ENCODE measurements at regions not wholly inside any gene's neighbourhood (a gene's known extent, or its start where the extent isn't known, plus 50 kb on each side); places are given as distances from the start of the nearest gene placed in this dataset.

DNA sequence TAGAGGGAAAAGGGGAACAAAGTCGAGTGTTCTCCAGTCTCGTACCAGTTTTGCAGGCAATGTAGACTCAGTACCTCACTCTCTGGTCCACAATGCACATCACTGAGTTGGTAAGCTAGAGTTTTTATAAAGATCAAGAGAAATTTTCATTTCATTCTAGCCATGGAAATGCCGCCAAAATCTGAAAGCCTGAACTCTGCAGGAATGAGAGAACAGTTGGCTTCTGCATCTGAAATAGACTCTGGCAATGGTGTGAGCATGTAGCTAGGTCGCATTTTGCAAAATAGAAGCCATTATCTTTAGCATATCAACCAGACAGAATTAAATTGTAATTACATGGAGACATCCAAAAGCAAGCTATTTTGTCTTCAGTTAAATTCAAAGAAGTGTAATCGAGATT is 381.0 kb downstream of the NOVA1 start:
- no peak for DNase-seq
- WGBS, 3 donors: 71 to 84% (median 77%) methylated on average over 5 of the region's 5 CpGs
- H3K27me3 ChIP-seq: no peaks in the 10 kb centered on the region
- H3K4me1 ChIP-seq (ENCODE audit: insufficient read depth): no peaks in the 10 kb centered on the region
- TF ChIP-seq EP300 (IDR thresholded peaks at IDR 0.05) (no peak), POLR2A (IDR thresholded peaks at IDR 0.05) (no peak)
- TF ChIP-seq, protein P1, sequence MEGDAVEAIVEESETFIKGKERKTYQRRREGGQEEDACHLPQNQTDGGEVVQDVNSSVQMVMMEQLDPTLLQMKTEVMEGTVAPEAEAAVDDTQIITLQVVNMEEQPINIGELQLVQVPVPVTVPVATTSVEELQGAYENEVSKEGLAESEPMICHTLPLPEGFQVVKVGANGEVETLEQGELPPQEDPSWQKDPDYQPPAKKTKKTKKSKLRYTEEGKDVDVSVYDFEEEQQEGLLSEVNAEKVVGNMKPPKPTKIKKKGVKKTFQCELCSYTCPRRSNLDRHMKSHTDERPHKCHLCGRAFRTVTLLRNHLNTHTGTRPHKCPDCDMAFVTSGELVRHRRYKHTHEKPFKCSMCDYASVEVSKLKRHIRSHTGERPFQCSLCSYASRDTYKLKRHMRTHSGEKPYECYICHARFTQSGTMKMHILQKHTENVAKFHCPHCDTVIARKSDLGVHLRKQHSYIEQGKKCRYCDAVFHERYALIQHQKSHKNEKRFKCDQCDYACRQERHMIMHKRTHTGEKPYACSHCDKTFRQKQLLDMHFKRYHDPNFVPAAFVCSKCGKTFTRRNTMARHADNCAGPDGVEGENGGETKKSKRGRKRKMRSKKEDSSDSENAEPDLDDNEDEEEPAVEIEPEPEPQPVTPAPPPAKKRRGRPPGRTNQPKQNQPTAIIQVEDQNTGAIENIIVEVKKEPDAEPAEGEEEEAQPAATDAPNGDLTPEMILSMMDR (IDR thresholded peaks at IDR 0.05): no peak
- H3K9me3 ChIP-seq: no peaks in the 10 kb centered on the region
- no peaks in the 10 kb centered on the region for H3K36me3 ChIP-seq
- intact Hi-C loops (cut with DNase I): no loop called here
- H3K27ac ChIP-seq: no peak overlapping the region
- H3K4me3 ChIP-seq: no peak overlapping the region

- H3K36me3 ChIP-seq: no peaks in the 10 kb centered on the region
- 87 to 93% (median 91%) methylated on average over 1 of the region's 1 CpG for whole genome bisulfite sequencing, 3 donors
- H3K4me3 ChIP-seq: no peak overlapping the region
- H3K4me1 ChIP-seq (ENCODE audit: insufficient read depth): no peaks in the 10 kb centered on the region
- intact Hi-C loops (cut with DNase I): no loop called here
- H3K27me3 ChIP-seq: no peaks in the 10 kb centered on the region
- no peak overlapping the region for H3K27ac ChIP-seq
- TF ChIP-seq, protein P1 (IDR thresholded peaks at IDR 0.05): no peak
- no peak for TF ChIP-seq POLR2A (IDR thresholded peaks at IDR 0.05)
- TF ChIP-seq EP300 (IDR thresholded peaks at IDR 0.05): no peak
- H3K9me3 ChIP-seq: no peaks in the 10 kb centered on the region
- no peak for DNase-seq
Observed at GRCh38 chr14:26213846-26214575, 383.8 kb downstream of the NOVA1 start.

- DNase-seq: no peak
- TF ChIP-seq EP300 (IDR thresholded peaks at IDR 0.05) (no peak), POLR2A (IDR thresholded peaks at IDR 0.05) (no peak)
- TF ChIP-seq, protein P1 (IDR thresholded peaks at IDR 0.05): no peak
- WGBS, 3 donors: 76 to 90% (median 89%) methylated on average over 2 of the region's 2 CpGs
- Histone ChIP-seq H3K27ac (no peak overlapping the region), H3K9me3 (no peaks in the 10 kb centered on the region), H3K27me3 (no peaks in the 10 kb centered on the region), H3K4me3 (no peak overlapping the region), H3K4me1 (ENCODE audit: insufficient read depth) (no peaks in the 10 kb centered on the region), H3K36me3 (no peaks in the 10 kb centered on the region)
- intact Hi-C loops (cut with DNase I): no loop called here
Observed at GRCh38 chr14:26209699-26210098, 388.1 kb downstream of the NOVA1 start.

- WGBS, 3 donors: 80 to 83% (median 80%) methylated on average over 2 of the region's 2 CpGs
- no peaks in the 10 kb centered on the region for H3K9me3 ChIP-seq
- H3K36me3 ChIP-seq: no peaks in the 10 kb centered on the region
- no peak for DNase-seq
- H3K4me3 ChIP-seq: no peak overlapping the region
- TF ChIP-seq, protein P1 (IDR thresholded peaks at IDR 0.05): no peak
- no peak for TF ChIP-seq EP300 (IDR thresholded peaks at IDR 0.05)
- no peak for TF ChIP-seq POLR2A (IDR thresholded peaks at IDR 0.05)
- intact Hi-C loops (cut with DNase I): no loop called here
- no peaks in the 10 kb centered on the region for H3K4me1 ChIP-seq (ENCODE audit: insufficient read depth)
- H3K27ac ChIP-seq: no peak overlapping the region
- no peaks in the 10 kb centered on the region for H3K27me3 ChIP-seq
Observed at GRCh38 chr14:26206640-26207039, 391.2 kb downstream of the NOVA1 start.

All from ovary (tissue), 7 donors.